Lung (tissue), 11 donors: ENCODE measurements at regions not wholly inside any gene's neighbourhood (a gene's known extent, or its start where the extent isn't known, plus 50 kb on each side); places are given as distances from the start of the nearest gene placed in this dataset.

ENCODE experiments used
- ATAC-seq: fragments of 200-7000 bp; cut with Tn5 transposase; one replicate; pipeline ENCODE4 v1.9.1; 2020; ENCODE audit warnings: moderate number of reproducible peaks; ENCODE audit not compliant: insufficient read depth, low FRiP score
- DNase-seq, 3 donors: peaks; one replicate each; pipeline ENCODE4 v3.0.0-alpha.2; 2013 to 2017
- H3K27ac ChIP-seq, 2 donors: one replicate each; pipeline ENCODE4 v1.5.1; 2013; ENCODE audit warnings: mild to moderate bottlenecking in 2 of 2, moderate library complexity in 2 of 2, control low read depth in 1 of 2, inconsistent platforms in 1 of 2, low read depth in 1 of 2, low read length in 1 of 2
- H3K27me3 ChIP-seq, 3 donors: one replicate each; pipeline ENCODE4 v1.5.1; 2013; ENCODE audit warnings: low read length in 2 of 3; ENCODE audit not compliant: control insufficient read depth in 3 of 3, insufficient read depth in 3 of 3
- H3K36me3 ChIP-seq, 4 donors: one replicate each; pipeline ENCODE4 v1.5.1; 2013; ENCODE audit warnings: low read length in 4 of 4, mild to moderate bottlenecking in 1 of 4, moderate library complexity in 1 of 4; ENCODE audit not compliant: control insufficient read depth in 4 of 4, insufficient read depth in 4 of 4
- H3K4me1 ChIP-seq, 5 donors: one replicate each; pipeline ENCODE4 v1.5.1; 2013; ENCODE audit warnings: low read length in 5 of 5, mild to moderate bottlenecking in 2 of 5, moderate library complexity in 1 of 5; ENCODE audit not compliant: control insufficient read depth in 5 of 5, insufficient read depth in 5 of 5
- H3K4me3 ChIP-seq: one replicate; pipeline ENCODE4 v1.5.1; 2013; ENCODE audit warnings: mild to moderate bottlenecking, control low read depth, moderate library complexity
- H3K9ac ChIP-seq, 2 donors: one replicate each; pipeline ENCODE4 v1.5.1; 2013; ENCODE audit warnings: low read length in 2 of 2, control low read depth in 1 of 2; ENCODE audit not compliant: insufficient read depth in 1 of 2
- H3K9me3 ChIP-seq, 4 donors: one replicate each; pipeline ENCODE4 v1.5.1; 2013; ENCODE audit warnings: low read length in 3 of 4, mild to moderate bottlenecking in 1 of 4, moderate library complexity in 1 of 4; ENCODE audit not compliant: control insufficient read depth in 4 of 4, insufficient read depth in 3 of 4
- WGBS, 2 donors: extraction: QIAGEN DNeasy Blood & Tissue Kit; methylation state at CpG; one replicate each; pipeline ENCODE4 v1.1.7; 2013; 5-methylcytosine and 5-hydroxymethylcytosine counted together
- TF ChIP-seq, protein P1 (sequence below): IDR thresholded peaks from 2 replicates; pipeline ENCODE4 v1.5.1; 2012; ENCODE audit warnings: mild to moderate bottlenecking; ENCODE audit errors: control extremely low read depth, extremely low read depth
- donor health status: control.
- donor health status: control.
- donor health status: Bipolar disorder and iron deficiency.
- donor health status: healthy.
- donor health status: DM: yes; HTN: yes; CAD: no.

DNA sequence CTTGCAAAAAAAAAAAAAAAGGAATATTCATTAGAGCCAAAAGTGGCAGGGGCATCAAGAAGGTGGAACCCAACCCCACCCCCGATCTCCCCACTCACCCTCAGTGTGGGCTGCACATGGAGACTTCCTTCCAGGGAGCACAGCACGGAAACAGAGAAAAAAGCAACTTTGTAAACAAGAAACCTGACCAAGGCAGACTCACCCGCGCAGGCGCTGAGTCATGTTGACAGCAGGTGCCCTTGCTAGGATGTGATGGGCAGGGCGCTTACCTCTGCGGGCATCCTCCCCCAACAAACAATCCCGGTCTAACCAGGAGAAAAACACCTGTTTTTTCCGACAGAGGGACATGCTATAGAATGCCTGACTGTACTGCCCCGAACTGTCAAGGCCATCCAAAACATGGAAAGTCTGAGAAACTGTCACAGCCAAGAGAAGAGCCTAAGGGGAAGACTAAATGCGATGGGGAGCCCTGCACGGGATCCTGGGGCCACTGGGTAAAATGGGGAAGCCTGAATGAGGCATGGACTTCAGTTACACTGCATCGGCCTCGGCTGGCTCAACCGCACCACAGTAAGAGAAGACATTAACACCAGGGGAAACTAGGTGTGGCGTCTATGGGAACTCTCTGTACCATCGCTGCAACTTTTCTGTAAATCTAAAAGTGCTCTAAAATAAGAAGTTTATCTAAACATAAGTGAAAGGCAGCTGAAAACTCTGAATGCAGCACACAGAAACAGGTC lies 66.7 kb upstream of the GATA2 start:
- Histone ChIP-seq H3K9ac (no peak overlapping the region), H3K9me3 (peaks cover 0 to 2% (median 0%) of the 10 kb centered on the region in 4 donors), H3K4me1 (peaks cover 0 to 7% (median 0%) of the 10 kb centered on the region in 5 donors), H3K4me3 (no peak overlapping the region), H3K27me3 (peaks cover 0 to 11% (median 2%) of the 10 kb centered on the region in 3 donors), H3K27ac (no peak overlapping the region), H3K36me3 (no peaks in the 10 kb centered on the region)
- TF ChIP-seq, protein P1, sequence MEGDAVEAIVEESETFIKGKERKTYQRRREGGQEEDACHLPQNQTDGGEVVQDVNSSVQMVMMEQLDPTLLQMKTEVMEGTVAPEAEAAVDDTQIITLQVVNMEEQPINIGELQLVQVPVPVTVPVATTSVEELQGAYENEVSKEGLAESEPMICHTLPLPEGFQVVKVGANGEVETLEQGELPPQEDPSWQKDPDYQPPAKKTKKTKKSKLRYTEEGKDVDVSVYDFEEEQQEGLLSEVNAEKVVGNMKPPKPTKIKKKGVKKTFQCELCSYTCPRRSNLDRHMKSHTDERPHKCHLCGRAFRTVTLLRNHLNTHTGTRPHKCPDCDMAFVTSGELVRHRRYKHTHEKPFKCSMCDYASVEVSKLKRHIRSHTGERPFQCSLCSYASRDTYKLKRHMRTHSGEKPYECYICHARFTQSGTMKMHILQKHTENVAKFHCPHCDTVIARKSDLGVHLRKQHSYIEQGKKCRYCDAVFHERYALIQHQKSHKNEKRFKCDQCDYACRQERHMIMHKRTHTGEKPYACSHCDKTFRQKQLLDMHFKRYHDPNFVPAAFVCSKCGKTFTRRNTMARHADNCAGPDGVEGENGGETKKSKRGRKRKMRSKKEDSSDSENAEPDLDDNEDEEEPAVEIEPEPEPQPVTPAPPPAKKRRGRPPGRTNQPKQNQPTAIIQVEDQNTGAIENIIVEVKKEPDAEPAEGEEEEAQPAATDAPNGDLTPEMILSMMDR: no peak
- 28 to 35% methylated on average over 17 of the region's 17 CpGs for WGBS, 2 donors
- DNase-seq (peak in 1 of 3 donors; percentile 16), ATAC-seq (no peak)

DNA sequence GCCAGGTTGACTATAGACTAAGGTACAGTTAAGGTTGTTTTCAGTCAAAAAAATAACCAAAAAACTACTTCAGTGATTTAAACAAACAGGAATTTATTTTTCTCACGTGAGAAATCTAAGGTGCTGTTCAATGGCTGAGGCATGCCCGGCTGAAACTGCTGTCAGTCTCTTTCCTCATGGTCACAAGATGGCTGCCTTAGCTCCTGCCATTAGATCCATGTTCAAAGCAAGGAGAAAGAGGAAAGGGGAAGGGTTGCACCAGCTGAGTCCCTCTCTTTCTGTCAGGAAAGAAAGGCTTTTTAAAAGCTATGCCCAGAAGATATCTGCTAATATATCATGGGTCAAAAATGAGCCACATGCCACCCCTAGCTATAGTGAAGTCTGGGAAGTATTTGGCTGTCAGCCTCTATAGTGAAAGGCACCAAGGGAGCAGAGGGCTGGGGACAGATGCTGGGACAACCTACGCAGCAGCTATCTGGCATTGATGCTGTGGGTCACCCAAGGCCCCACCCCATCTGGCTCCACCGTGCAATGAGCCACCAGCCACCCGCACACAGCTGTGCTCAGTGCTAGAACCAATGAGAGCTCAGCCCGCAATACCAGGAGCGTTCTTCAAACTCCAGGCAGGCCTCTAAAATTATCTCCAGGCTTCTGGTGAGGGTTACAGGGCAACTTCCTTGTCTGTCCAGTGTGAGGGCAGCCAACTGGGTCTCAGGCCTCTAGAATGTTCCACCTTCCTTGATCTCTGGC lies 64.7 kb upstream of the GATA2 start:
- no peak for DNase-seq
- no peak for ATAC-seq
- TF ChIP-seq, protein P1: no peak
- H3K4me3 ChIP-seq: no peak overlapping the region
- WGBS, 2 donors: 93 to 94% methylated on average over 7 of the region's 7 CpGs
- H3K4me1 ChIP-seq: peaks cover 0 to 7% (median 0%) of the 10 kb centered on the region in 5 donors
- H3K36me3 ChIP-seq: no peaks in the 10 kb centered on the region
- H3K9ac ChIP-seq: no peak overlapping the region
- H3K27ac ChIP-seq: peak overlapping the region in 1 of 2 donors; percentile 27
- H3K27me3 ChIP-seq: peaks cover 0 to 22% (median 0%) of the 10 kb centered on the region in 3 donors
- peaks cover 0 to 2% (median 0%) of the 10 kb centered on the region in 4 donors for H3K9me3 ChIP-seq

DNA sequence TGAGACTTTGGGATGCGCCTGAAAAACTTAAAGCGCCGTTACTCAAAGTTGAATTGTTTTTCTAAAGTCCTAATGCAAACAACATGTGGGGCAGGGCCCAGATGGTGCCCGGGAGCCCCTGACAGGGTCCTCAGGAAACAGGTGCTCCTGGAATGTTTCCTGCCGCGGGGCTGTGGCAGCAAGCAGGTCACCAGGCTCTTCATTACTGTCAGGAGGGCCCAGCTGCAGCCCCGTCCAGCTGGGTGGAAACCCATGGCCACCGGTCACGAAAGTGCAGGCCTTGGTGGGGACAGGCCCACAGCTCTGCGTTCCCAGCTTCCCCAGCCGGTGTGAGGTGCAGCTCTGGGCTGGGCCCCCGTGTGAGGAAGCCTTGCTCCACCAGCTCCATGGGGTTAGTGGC lies 63.9 kb upstream of the GATA2 start:
- H3K27me3 ChIP-seq: peaks cover 0 to 21% (median 0%) of the 10 kb centered on the region in 3 donors
- H3K4me3 ChIP-seq: no peak overlapping the region
- H3K9me3 ChIP-seq: peaks cover 0 to 2% (median 0%) of the 10 kb centered on the region in 4 donors
- H3K36me3 ChIP-seq: no peaks in the 10 kb centered on the region
- DNase-seq: peak; percentile 37 to 50 (median 38)
- H3K4me1 ChIP-seq: peaks cover 0 to 7% (median 0%) of the 10 kb centered on the region in 5 donors
- WGBS, 2 donors: 17 to 35% methylated on average over 12 of the region's 12 CpGs
- TF ChIP-seq, protein P1: no peak
- peak overlapping the region in 1 of 2 donors; percentile 86 for H3K27ac ChIP-seq
- H3K9ac ChIP-seq: no peak overlapping the region
- ATAC-seq: no peak
